Superior temporal gyrus (tissue), 1 donor: ENCODE measurements at regions not wholly inside any gene's neighbourhood (a gene's known extent, or its start where the extent isn't known, plus 50 kb on each side); places are given as distances from the start of the nearest gene placed in this dataset.

Experiments
- DNase-seq: peaks from one replicate; pipeline ENCODE4 v3.0.0-alpha.2; 2016; ENCODE audit errors: extremely low spot score

DNA sequence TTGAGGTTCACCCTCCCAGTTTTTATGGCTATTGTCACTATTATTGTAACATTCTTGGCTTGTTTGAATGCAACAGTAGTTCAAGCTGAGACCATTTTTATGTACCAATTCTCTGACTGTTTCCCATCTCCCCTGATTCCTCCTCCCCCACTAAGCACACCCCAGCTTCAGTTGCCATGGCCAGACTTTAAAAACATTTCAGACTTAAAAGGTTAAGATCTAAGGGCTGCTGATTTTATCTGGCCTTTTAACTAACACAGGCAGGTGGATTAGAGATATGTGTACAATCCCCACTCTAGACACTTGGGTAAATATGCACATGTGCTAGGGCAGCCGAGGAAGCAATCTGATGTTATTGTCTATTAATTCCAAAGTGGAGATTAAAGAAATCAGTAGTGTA lies 386.3 kb upstream of the NR2F2 start:
- DNase-seq, result no peak

DNA sequence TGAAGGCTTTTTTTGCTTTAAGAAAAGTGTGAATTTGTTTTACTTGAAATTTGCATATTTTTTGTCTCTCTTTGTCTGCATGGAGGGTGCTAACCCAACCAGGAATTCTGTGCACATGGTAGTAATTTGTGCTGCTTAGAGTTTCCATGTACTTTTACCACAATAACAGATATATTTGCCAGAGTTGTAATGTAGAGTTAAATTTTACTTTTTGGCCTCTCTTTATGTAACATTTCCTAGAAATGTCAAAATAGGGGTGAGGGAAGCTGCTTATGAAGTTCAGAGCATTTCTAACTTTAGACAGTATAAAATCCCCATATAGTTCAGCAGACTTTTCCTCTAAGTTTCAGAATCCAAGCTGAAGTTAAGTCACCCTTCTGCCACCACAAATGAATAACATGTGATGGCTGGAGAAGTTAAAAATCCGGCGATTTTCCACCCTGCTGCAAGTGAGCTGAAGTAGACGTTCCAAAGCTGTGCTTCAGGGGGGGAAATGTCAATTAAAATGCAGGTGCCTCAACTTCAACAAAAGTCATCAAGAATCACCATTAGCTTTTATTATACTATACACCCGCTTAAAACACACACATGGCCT lies 385.7 kb upstream of the NR2F2 start:
- DNase-seq, result no peak

DNA sequence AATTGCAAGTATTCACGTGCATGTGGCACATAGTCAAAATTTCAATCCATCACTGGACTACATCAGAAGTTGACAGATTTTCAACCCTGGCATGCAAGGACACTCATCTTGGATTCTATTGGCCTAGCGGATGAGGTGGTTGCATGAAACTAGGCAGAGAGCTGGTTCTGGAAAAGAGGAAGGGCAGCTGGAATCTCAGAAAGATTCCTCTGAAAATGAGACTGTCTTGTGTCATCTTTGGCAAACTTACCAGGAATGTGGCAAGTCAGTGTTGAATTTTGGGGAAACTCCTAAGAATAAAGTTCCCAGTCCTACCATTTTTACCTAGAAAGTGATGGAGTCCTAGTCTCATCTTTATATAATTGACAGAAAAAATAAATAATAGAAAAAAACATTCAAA lies 384.3 kb upstream of the NR2F2 start:
- no peak for DNase-seq

DNA sequence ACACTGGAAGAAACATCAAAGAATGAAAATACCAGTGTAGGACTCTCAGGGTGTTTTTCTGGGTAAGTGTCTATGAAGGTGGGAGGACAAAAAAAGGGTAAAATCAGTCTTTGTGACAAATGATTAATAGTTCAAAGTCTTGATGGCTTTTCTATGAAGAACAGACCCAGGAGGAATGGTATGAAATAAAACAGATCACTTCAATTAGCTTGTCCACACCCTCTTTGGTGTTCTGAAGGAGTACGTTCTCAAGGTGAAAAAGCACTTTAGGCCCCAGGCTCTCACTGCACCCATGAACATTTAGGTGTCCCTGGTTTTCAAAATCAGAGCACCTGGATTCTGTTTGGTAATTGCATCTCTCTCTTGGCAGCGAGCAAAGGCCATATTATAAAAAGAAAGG lies 383.6 kb upstream of the NR2F2 start:
- DNase-seq, result no peak

DNA sequence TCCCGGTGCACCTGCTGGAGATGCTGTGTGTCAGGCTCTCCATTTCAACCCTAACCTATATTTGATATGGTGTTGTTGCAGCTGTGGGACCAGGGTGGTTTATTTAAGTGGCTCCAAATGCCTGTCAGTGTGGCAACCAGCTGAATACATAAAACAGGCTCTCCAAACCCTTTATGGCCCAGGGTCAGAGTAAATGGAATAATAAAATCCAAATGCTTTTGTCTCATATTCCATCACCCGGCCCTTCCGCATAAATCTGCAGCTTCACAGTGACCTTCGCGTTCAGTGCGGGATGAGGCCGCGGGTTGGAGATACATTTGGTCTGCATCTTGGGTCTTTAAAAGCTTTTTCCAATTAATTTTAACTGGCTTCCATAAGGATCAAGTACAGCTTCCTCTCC lies 382.1 kb upstream of the NR2F2 start:
- no peak for DNase-seq

DNA sequence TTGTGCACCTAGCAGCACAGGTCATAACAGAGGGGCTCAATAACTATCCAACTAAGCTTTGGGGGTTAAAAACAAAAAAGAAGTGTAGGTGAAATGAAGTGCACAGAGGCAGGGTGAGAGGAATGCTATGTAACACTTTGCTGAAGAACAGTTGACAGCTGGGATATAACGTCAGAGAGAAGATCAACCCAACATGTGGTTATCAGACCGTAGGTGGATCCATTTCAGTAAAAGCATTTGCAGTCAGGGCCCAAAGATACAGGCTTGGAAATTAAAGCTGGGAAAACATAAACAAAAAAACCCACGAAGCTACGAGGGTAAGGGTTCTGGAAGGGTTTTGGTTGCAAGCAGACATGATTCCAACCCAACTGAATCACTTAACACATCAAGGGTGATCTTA lies 377.5 kb upstream of the NR2F2 start:
- DNase-seq, result no peak

DNA sequence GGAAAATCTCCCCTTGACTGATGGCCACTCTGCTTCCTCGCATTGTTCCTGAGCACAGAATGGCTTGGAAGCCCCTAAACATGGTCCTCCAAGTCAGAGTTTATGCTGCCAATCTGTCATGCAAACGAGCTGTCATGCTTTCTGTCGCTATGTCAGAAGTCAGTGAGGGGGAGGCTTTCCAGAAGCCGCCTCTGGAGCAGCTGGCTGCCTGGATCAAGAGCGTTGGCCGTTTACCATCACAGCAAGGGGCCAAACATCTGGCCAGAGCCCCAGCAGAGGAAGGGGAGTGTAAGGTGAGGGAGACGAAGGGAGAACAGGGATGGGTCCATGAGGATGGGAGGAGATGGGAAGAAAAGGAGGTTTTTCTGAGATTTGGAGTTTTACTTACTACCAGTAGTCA lies 372.6 kb upstream of the NR2F2 start:
- no peak for DNase-seq

DNA sequence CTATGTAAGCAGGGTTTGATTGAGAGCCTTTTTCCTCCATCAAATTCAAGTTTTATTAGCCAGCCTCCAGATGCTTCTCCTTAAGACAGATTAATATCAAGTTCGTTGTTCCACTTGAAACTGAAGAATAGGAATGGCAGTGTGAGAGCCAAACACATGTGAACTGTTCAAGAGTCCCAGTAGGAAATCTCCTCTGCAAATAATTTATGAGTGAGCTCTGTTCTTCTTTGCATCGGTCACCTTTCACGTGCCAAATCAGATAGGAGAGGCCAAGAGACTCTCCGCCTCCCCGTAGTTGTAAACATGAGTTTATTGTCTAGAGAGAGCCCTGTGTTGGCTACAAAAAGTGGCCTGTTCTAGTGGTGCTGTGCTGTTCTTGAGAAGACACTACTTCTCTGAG lies 372.1 kb upstream of the NR2F2 start:
- no peak for DNase-seq

DNA sequence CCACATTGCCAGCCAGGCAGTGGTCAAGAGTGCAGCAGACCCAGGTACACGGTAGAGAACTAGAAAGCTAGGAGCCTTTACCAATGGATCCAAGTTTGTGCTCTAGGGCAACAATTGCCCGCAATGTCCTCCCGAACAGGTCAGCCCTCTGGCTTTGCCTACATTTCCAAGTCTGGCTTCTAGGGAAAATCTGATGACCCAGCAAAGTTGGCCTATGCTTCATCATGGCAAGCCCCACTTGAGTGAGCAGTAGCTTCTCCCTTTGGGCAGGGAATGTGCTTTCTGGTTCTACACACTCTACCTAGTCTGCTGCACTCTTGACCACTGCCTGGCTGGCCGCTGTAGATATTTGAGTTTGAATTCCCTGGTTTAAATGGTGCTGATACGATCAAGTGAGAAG lies 361.6 kb upstream of the NR2F2 start:
- no peak for DNase-seq

DNA sequence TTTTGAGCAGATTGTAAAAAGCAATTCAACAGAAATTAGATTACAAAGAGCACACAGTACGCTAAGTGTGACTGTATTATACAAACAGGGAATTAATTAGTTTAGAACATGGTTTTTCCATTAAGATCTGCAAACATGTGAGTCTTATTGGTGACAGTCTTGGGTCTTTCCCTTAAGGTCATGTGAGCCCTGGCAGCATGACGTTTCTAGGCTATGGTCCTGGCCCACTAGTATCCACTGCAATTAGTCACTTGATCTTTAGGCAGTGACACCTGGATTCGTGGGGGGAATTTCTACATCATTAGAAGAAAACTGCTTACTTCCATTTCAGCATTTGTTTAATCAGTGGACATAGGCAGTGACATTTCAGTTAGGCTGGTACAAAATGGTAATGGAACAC lies 360.2 kb upstream of the NR2F2 start:
- DNase-seq, result no peak

DNA sequence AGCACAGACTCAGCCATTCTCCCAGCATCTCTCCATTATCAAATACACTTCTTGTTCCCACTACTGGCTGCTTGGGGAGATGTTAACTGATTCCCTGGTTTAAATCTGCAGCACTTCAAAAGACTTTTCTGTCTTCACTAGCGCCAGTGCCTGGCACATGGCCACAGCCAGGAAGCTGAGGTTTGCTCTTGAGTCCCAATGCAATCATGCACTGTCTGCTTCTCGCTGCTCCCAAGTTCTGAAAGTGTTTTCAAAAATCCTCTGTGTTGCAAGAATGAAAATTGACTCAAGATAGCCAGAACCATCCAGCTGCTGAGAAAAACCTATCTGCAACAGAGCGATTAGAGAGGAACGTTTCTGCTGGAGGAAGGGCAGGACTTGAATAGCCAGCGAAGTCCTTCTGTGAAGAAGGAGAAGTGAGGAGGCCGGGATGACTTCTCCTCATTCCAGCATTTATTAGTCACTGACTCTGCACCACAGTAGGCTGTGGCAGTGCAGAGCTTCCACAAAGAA lies 358.4 kb upstream of the NR2F2 start:
- DNase-seq, result no peak

DNA sequence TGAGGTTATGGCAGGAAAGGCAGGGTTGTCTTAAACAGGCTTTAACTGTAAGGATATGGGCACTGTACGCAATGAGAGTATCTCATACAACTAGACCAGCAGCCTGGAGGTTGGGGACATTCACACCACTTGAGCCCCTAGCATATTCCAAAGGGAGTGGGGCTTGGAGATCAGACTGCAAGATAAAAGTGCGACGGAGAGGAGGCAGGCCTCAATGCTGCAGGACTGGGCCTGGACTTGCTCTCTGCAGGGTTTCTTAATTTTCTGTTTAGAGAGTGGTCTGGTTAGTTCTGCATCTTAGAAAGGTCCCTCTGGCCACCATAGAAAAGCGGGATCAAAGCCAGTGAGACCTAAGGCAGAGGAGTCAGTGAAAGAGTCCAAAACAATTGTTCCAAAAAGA lies 357.7 kb upstream of the NR2F2 start:
- no peak for DNase-seq

DNA sequence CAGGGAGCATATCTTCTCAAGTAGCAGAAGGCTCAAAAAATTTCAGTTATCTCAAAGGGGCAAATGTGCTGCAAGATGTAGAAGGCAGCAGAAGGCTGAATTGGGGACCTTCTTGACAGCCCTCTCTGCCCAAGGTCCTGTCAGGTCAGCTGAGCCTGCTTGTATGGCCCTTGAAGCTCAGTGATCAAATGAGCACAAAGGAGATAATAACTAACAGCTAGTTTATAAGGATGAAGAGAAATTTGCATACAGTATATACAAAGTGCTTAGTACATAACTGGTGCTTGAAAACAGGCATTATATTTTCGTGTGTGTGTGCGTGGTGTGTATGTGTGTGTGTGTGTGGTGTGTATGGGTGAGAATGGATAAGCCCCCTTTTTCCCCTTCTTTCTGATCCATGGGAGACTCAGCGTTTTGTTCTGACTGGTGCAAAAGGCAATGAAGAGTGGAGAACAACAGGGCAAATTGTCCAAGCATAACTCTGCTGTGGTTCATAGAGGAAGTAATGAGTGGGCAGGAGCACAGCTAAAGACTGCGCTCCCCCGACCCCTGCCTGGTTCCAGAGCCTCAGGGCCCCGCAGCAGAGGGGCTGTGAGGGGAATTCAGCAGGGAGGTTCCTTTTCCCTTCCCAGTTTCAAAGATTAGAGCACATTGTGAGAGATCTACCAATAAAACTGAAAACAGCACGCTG lies 356.8 kb upstream of the NR2F2 start:
- no peak for DNase-seq

DNA sequence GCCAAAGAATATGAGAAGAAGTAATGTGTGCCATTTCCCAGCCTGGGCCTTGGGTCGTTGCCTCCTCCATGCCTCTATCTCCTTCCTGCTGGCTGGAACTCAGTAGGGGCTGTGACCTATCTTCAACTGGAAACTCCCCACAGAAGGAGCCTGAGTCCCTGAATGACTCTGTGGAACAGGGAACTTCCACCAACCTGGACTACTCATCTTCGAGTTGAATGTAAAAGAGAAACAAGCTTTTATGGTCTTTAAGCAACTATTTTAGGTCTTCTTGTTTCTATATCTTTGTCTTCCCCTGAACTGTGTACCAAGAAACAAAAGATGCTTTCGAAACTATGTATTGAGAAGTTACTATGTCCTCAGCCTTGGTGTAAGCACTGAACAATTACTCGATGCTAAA lies 355.3 kb upstream of the NR2F2 start:
- DNase-seq, result no peak

DNA sequence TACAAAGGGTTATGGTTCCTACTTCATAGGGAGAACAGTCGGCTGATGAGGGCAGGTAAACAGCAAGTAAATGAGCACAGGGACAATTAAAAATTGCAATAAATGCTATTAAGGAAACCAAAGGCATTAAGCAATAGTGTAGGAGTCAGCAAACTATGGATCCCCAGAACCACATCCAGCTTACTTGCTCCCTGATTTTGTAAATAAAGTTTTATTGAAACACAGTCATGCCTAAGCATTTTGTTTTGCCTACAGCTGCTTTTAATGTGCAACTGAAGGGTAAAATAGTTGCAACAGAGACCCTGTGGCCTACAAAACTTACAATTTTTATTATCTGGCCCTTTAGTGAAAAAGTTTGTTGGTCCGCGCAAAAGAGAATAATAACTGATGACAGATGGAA lies 351.2 kb upstream of the NR2F2 start:
- no peak for DNase-seq

DNA sequence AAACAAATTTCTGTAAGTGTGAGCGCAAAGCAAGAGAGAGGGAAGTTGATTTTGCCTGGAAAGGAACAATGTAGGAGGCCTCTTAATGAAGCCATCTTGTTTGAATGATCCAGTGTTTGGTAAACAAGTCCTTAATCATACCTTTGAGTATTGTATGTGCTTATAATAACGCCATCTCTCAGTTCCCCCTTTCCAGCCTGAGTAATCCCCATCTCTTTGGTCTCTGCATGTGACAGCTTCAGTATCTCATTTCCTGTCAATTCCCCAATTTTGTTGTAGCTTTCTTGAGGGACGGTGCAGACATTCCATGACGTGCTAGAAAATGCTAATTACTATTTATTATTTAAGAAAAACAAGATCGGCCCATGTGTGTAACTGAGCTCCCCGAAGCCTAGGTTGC lies 349.3 kb upstream of the NR2F2 start:
- no peak for DNase-seq

DNA sequence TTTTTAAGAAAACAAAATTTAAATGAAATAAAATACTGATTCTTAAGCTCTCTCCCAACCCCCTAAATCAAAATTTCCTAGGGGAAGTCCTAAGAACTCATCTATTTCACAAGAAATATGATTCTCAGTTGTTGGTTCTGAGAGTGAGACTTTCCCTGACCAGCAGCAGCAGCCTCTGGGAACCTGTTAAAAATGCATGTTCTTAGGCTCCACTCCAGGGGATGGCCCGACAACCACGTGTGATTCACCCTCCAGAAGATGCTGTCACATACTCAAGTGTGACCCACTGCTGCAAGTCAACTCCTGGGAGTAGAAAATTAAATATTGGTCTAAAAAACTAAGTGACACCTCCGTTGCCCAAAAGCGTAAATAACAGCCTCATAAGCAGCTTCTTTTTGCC lies 343.2 kb upstream of the NR2F2 start:
- DNase-seq, result no peak

DNA sequence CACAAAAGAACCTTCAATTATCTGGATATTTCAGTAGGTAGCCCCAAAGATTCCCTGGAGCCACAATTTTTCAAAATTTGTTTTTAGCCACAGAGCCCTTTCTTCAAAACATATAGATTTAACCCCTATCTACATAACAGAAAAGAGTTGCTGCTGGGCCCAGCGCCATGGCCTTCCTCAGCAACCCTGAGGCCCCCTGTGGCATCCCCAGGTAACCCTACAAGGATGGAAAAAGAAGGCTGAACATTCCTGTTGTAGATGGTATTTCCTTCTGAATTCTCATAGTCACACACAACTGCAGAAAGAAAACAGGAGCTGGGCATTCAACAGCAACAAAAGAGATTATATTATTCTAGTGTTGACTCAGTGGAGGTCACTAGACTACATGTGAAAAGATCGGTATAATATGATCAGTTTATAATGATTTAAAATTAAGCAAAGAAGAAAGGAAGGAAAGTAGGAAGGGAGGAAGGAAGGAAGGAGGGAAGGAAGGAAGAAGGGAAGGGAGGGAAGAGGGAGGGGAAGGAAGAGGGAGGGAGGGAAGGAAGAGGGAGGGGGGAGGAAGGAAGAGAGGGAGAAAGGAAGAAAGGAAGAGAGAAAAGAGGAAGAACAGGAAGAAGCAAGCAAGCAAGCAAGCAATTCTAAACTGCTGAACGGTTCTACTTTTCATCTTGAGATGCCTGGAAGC lies 342.5 kb upstream of the NR2F2 start:
- no peak for DNase-seq

DNA sequence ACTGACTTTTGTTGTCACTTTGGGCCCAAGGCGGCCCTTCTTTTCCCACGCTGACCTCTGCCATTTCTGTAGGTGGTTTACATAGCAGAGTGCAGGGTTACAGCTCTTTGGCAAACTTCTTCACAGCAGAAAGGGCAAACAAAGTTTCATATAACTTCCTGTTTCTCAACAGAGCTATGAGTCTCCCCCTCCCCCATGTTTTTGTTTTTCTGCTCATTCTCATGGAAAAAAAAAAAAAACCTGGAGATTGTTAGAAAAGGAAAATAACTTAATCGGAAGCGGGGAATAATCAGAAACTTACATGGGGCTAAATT lies 342.0 kb upstream of the NR2F2 start:
- DNase-seq, result no peak

DNA sequence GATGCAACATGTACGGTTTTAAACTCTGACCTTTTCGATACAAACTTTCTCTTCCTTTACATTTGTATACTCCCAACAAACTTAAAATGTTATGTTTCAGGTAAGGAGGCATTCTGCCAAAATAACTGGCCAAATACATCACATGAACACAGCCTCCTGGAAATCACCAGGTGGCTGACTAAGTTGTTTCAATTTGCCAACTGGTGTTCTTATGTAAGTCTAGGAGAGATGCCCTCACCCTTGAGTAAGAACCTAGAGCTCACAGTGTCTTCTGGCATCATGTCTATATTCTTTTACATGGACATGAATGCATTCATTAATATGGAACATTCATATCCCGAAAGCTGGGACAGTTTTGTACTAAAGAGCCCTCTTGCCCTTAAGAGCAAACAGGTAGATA lies 341.1 kb upstream of the NR2F2 start:
- DNase-seq, result no peak

DNA sequence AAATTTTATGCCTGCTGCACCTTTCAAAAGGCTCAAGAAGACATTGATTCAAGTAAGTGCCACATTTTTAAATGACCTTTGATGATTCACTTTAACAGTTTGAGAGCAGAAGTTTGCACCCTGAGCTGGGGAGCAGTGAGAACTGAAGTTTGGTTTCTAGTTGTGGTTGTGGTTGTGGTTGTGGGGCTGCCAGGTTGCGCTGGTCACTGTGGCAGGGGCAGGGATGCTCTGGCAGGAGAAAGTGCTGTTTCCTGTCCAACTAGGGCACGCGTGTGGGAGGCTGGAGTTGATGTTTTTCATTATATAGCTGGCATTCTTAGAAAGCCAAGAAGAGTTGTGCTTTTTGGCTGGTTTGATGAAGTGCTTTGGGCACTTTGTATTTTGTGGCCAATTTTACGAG lies 339.7 kb upstream of the NR2F2 start:
- no peak for DNase-seq

DNA sequence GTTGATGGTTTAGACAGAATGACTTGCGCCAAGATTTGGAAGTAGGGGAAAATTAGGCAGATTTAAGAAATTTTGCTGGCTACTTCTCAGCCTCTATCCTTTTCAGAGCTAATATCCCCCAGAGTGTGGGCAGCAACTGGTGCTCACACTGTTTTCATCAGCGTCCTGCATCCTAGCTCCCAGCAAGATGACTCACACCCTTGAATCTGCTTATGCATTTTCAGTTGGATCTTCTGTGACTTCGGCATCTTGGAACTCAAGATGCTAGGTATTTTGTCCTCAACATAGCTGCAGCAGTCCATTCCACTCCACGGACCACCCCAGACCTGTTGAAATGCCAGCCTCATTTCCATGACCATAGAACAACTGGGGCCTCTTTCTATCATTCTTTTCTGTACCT lies 336.1 kb upstream of the NR2F2 start:
- no peak for DNase-seq

DNA sequence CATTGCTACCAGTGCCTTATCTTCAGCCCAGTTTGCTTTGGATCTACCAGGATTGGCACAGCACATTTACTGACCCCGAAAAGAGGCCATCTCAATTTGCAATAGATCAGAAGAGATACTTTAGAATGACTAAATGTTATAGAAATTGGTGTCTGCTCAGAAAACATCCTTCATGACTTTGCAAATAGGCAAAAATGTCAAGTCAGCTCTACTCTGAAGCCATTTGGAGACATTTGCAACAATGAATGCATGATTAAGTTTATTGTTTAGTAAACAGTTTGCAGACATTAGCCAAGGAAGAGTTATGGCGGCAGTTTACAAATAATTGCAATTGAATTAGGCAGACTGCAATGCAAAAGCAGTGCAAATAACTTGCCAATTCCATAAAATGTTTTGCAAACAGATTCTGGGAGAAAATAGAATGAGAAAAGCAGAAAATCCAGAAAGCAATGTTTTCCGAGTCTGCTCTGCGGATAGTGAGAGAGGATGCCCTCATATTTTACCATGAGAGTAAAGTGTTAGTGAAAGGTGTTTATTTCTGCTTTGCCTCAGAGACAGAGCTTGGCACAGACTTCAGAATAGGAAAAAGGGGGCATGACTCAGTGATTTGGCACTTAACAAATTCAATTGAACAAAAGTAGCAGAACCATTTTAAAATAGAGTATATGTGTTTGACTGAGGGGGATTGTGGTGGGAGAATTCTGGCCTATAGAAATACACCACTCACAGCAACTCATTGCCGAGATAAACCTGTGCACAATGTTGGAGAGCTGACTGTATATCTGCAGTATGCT lies 334.9 kb upstream of the NR2F2 start:
- DNase-seq, result peak; percentile 21
